Subcutaneous abdominal adipose tissue (tissue), 5 donors: ENCODE measurements at regions not wholly inside any gene's neighbourhood (a gene's known extent, or its start where the extent isn't known, plus 50 kb on each side); places are given as distances from the start of the nearest gene placed in this dataset.
"Not testable (repeated sequence)": the region's sequence is repeated elsewhere in the genome, so short reads cannot be mapped to it uniquely, and the experiment has no call there.

Source experiments
- H3K27ac ChIP-seq: one replicate; pipeline ENCODE4 v1.7.0; 2013; ENCODE audit warnings: low read depth, mild to moderate bottlenecking, inconsistent platforms, low read length, moderate library complexity
- H3K27me3 ChIP-seq, 5 donors: one replicate each; pipeline ENCODE4 v1.7.0; 2013; ENCODE audit warnings: low read length in 5 of 5, inconsistent platforms in 1 of 5; ENCODE audit not compliant: control insufficient read depth in 5 of 5, insufficient read depth in 4 of 5
- H3K36me3 ChIP-seq, 5 donors: one replicate each; pipeline ENCODE4 v1.7.0; 2013; ENCODE audit warnings: low read length in 5 of 5; ENCODE audit not compliant: control insufficient read depth in 5 of 5, insufficient read depth in 5 of 5
- H3K4me1 ChIP-seq, 5 donors: one replicate each; pipeline ENCODE4 v1.7.0; 2013; ENCODE audit warnings: low read length in 5 of 5, mild to moderate bottlenecking in 3 of 5, moderate library complexity in 1 of 5; ENCODE audit not compliant: control insufficient read depth in 5 of 5, insufficient read depth in 5 of 5
- H3K4me3 ChIP-seq, 5 donors: one replicate each; pipeline ENCODE4 v1.7.0; 2013; ENCODE audit warnings: low read length in 5 of 5, low read depth in 1 of 5
- H3K9ac ChIP-seq, 5 donors: one replicate each; pipeline ENCODE4 v1.7.0; 2013; ENCODE audit warnings: low read length in 5 of 5, mild to moderate bottlenecking in 4 of 5, moderate library complexity in 3 of 5
- H3K9me3 ChIP-seq, 5 donors: one replicate each; pipeline ENCODE4 v1.7.0; 2013; ENCODE audit warnings: low read length in 5 of 5; ENCODE audit not compliant: control insufficient read depth in 5 of 5
- donor health status: healthy.
- donor health status: healthy.
- donor health status: healthy.
- donor health status: healthy.
- donor health status: healthy.

GRCh38 chr15:79617071-79617470 is 184.9 kb downstream of the MINAR1 start:
- H3K9ac ChIP-seq: no peak overlapping the region
- no peak overlapping the region for H3K27ac ChIP-seq
- no peaks in the 10 kb centered on the region for H3K9me3 ChIP-seq
- H3K4me3 ChIP-seq: no peak overlapping the region
- no peaks in the 10 kb centered on the region for H3K36me3 ChIP-seq
- peaks cover 0 to 4% (median 0%) of the 10 kb centered on the region in 5 donors for H3K27me3 ChIP-seq
- H3K4me1 ChIP-seq: no peaks in the 10 kb centered on the region

DNA sequence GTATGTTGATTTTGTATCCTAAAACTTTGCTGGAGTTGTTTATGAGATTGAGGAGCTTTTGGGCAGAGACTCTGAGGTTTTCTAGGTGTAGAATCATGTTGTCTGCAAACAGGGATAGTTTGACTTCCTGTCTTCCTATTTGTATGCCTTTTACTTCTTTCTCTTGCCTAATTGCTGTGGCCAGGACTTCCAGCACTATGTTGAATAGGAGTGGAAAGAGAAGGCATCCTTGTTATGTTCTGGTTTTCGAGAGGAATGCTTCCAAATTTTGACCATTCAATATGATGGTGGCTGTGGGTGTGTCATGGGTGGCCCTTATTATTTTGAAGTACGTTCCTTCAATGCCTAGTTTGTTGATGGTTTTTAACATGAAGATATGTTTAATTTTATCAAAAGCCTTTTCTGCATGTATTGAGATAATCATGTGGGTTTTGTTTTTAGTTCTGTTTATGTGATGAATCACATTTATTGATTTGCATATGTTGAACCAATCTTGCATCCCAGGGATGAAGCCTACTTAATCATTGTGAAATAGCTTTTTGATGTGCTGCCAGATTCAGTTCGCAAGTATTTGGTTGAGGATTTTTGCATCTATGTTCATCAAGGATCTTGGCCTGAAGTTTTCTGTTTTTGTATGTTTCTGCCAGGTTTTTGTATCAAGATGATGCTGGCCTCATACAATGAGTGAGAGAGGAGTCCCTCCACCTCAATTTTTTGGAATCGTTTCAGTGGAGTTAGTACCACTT is 188.1 kb downstream of the MINAR1 start:
- H3K36me3 ChIP-seq: no peaks in the 10 kb centered on the region
- no peak overlapping the region for H3K9ac ChIP-seq
- no peaks in the 10 kb centered on the region for H3K4me1 ChIP-seq
- no peak overlapping the region for H3K27ac ChIP-seq
- peaks cover 0 to 3% (median 0%) of the 10 kb centered on the region in 5 donors for H3K27me3 ChIP-seq
- H3K9me3 ChIP-seq: no peaks in the 10 kb centered on the region
- no peak overlapping the region for H3K4me3 ChIP-seq

GRCh38 chr15:79621805-79622204 is 189.7 kb downstream of the MINAR1 start:
- H3K4me1 ChIP-seq, H3K9me3 ChIP-seq, H3K27ac ChIP-seq, H3K36me3 ChIP-seq, H3K27me3 ChIP-seq, H3K9ac ChIP-seq, H3K4me3 ChIP-seq: not testable (repeated sequence)

- Histone ChIP-seq H3K27me3 (peaks cover 0 to 6% (median 2%) of the 10 kb centered on the region in 5 donors), H3K4me1 (no peaks in the 10 kb centered on the region), H3K9ac (no peak overlapping the region), H3K27ac (no peak overlapping the region), H3K9me3 (peaks cover 0 to 6% (median 0%) of the 10 kb centered on the region in 5 donors), H3K36me3 (no peaks in the 10 kb centered on the region), H3K4me3 (no peak overlapping the region)
These were observed 191.4 kb downstream of the MINAR1 start for GRCh38 chr15:79623488-79623887.

- Histone ChIP-seq H3K36me3 (no peaks in the 10 kb centered on the region), H3K27me3 (peaks cover 0 to 6% (median 0%) of the 10 kb centered on the region in 5 donors), H3K9me3 (peaks cover 0 to 11% (median 6%) of the 10 kb centered on the region in 5 donors), H3K4me3 (no peak overlapping the region), H3K4me1 (no peaks in the 10 kb centered on the region), H3K27ac (no peak overlapping the region), H3K9ac (no peak overlapping the region)
These were observed 197.6 kb downstream of the MINAR1 start for GRCh38 chr15:79629687-79630086.

- Histone ChIP-seq H3K4me1 (no peaks in the 10 kb centered on the region), H3K9me3 (peaks cover 0 to 7% (median 5%) of the 10 kb centered on the region in 5 donors), H3K27ac (no peak overlapping the region), H3K9ac (no peak overlapping the region), H3K4me3 (no peak overlapping the region), H3K36me3 (no peaks in the 10 kb centered on the region), H3K27me3 (peaks cover 0 to 6% (median 0%) of the 10 kb centered on the region in 5 donors)
These were observed 200.3 kb downstream of the MINAR1 start for GRCh38 chr15:79632457-79632856.

GRCh38 chr15:79635149-79635771 is 203.1 kb downstream of the MINAR1 start:
- no peak overlapping the region for H3K9ac ChIP-seq
- no peaks in the 10 kb centered on the region for H3K36me3 ChIP-seq
- H3K9me3 ChIP-seq: peaks cover 0 to 6% (median 4%) of the 10 kb centered on the region in 5 donors
- H3K4me3 ChIP-seq: no peak overlapping the region
- H3K27me3 ChIP-seq: peaks cover 0 to 3% (median 0%) of the 10 kb centered on the region in 5 donors
- H3K4me1 ChIP-seq: no peaks in the 10 kb centered on the region
- H3K27ac ChIP-seq: no peak overlapping the region

DNA sequence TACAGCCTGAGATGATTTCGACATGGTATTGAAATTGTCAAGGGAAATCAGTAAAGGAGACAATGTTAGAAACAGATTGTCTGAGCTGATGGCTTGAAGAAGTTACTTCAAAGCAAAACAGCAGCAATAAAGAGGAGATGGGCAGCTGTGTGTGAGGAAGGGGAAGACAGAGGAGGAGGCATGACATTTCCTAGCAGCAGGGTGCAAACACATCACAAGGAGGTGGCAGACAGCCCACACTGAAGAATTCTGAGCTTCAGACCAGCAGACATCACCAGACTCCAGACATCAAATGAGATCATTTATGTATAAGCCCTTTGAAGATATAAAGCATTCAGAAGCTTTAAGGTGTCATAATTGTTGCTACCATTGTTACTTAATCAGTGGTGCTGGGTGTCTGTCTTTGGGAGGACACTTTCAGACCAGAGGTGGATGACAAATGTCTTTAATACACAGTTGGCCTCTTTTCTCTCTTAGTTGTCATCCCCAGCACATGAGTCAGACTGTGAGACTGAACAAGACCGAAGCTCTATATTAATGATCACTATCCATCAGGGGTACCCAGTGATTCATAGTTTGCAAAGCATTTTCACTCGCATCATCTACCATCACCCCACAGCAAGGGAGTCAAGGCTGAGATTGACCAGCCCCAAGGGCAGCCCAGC is 203.9 kb downstream of the MINAR1 start:
- no peak overlapping the region for H3K4me3 ChIP-seq
- H3K27me3 ChIP-seq: peaks cover 0 to 3% (median 0%) of the 10 kb centered on the region in 5 donors
- H3K36me3 ChIP-seq: no peaks in the 10 kb centered on the region
- H3K9me3 ChIP-seq: peaks cover 0 to 6% (median 4%) of the 10 kb centered on the region in 5 donors
- no peak overlapping the region for H3K27ac ChIP-seq
- no peak overlapping the region for H3K9ac ChIP-seq
- H3K4me1 ChIP-seq: no peaks in the 10 kb centered on the region

DNA sequence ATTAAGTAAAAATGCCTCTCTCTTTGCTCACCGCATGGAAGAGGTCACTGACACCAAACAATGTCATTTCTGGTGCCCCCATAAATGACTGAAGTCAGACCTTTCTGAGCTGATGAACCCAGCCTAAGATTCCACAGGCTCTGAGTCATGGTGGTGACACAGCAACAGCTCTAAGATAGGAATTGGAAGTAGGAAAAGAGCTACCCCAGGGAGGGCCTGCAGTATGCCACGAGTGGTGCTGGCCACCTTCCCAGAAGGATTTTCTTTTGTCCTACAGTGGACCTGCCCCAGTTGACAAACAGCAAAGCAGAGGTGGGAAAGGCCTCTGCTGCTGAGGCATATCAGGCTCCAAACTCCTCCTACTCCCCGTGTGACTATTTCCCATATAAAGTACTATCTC is 208.1 kb downstream of the MINAR1 start:
- peaks cover 0 to 3% (median 0%) of the 10 kb centered on the region in 5 donors for H3K9me3 ChIP-seq
- no peak overlapping the region for H3K9ac ChIP-seq
- no peaks in the 10 kb centered on the region for H3K36me3 ChIP-seq
- peaks cover 0 to 3% (median 0%) of the 10 kb centered on the region in 5 donors for H3K27me3 ChIP-seq
- no peak overlapping the region for H3K4me3 ChIP-seq
- no peaks in the 10 kb centered on the region for H3K4me1 ChIP-seq
- no peak overlapping the region for H3K27ac ChIP-seq

DNA sequence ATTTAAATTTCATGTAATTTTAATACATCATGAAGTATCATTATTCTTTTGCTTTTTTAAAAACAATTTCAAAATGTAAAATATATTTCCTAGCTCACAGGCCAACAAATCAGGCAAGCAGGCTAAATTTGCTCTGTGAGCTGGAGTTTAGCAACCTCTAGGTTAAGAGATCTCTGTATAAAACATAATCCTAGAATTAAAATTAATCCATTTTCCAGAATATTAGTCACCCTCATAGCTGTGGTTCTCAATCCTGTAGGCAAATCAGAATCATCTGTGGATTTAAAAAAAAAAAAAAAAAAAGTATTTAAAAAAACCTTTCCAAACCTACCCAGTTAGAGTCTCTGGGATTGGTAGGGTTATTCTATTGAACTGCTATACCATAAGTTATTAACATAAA is 209.7 kb downstream of the MINAR1 start:
- H3K4me1 ChIP-seq: no peaks in the 10 kb centered on the region
- H3K9me3 ChIP-seq: peaks cover 3 to 12% (median 9%) of the 10 kb centered on the region in 5 donors
- H3K27me3 ChIP-seq: peaks cover 0 to 3% (median 0%) of the 10 kb centered on the region in 5 donors
- H3K27ac ChIP-seq: no peak overlapping the region
- no peak overlapping the region for H3K4me3 ChIP-seq
- H3K36me3 ChIP-seq: no peaks in the 10 kb centered on the region
- H3K9ac ChIP-seq: no peak overlapping the region
